HFF-Myc (cell line): ENCODE measurements at regions not wholly inside any gene's neighbourhood (a gene's known extent, or its start where the extent isn't known, plus 50 kb on each side); places are given as distances from the start of the nearest gene placed in this dataset.

Experiments
- DNase-seq: peaks from one replicate; pipeline ENCODE4 v3.0.0-alpha.2; 2011; ENCODE audit warnings: low read depth; ENCODE audit errors: extremely low read depth
- H3K4me3 ChIP-seq: replicated peaks from 2 replicates; pipeline ENCODE4 v1.5.1; 2011; ENCODE audit warnings: low read depth, mild to moderate bottlenecking, control low read depth, low read length
- CTCF ChIP-seq: IDR thresholded peaks from 2 replicates; pipeline ENCODE4 v1.5.1; 2012; ENCODE audit warnings: mild to moderate bottlenecking, low read depth, low read length, control low read depth; ENCODE audit errors: missing control alignments

- no peak for DNase-seq
- no peak for TF ChIP-seq CTCF
- H3K4me3 ChIP-seq, result no peak overlapping the region
Measured at GRCh38 chr2:216909541-216910210, 49.8 kb upstream of the TNP1 start.
